Endothelial cell of umbilical vein (primary cell): ENCODE measurements at regions not wholly inside any gene's neighbourhood (a gene's known extent, or its start where the extent isn't known, plus 50 kb on each side); places are given as distances from the start of the nearest gene placed in this dataset.

Experiments used
- BruUV-seq: library from RNA; stranded (reverse); fragments of 400-500 nt; replicated peaks from 2 replicates; lab custom pipeline; 2021; lab: Mats Ljungman, UMichigan
- CTCF ChIA-PET: fragments of 300-600, 350-600 bp; sonication (Branson Sonifier 250); formaldehyde crosslinking; loops from one replicate; lab custom pipeline; 2021; ENCODE audit warnings: antibody characterized with exemption, inconsistent platforms; lab: Charles Lee
- POLR2A ChIA-PET: fragments of 300-600, 350-600 bp; sonication (Branson Sonifier 250); formaldehyde crosslinking; loops from one replicate; lab custom pipeline; 2021; ENCODE audit warnings: antibody characterized with exemption, inconsistent platforms; lab: Charles Lee
- DNase-seq: peaks from one replicate; pipeline ENCODE4 v3.0.0-alpha.2; 2011; ENCODE audit warnings: low read depth, low spot score
- FAIRE-seq: peaks from 2 replicates; lab custom pipeline; 2011; peaks lifted over from hg19 to GRCh38; lab: Jason Lieb, UNC
- H2AFZ ChIP-seq: 2 replicates; pipeline ENCODE4 v1.6.0; 2012; ENCODE audit warnings: low read depth, low read length, control low read depth, inconsistent platforms
- H3K27ac ChIP-seq: 2 replicates; pipeline ENCODE4 v1.5.1; 2011; ENCODE audit warnings: low read depth, mild to moderate bottlenecking, control low read depth, low read length, moderate library complexity; ENCODE audit not compliant: insufficient read depth
- H3K27me3 ChIP-seq, 2 experiments: 2 replicates each; pipeline versions ENCODE4 v1.6.0 to v1.6.1; 2011; ENCODE audit warnings: low read length in 2 of 2, mixed read lengths in 1 of 2; ENCODE audit not compliant: control insufficient read depth in 2 of 2, insufficient read depth in 2 of 2
- H3K36me3 ChIP-seq, 2 experiments: 2 replicates in 1 of 2; 3 replicates in 1 of 2; pipeline ENCODE4 v1.5.1; 2011; ENCODE audit warnings: low read length in 2 of 2, mild to moderate bottlenecking in 1 of 2, moderate library complexity in 1 of 2; ENCODE audit not compliant: control insufficient read depth in 2 of 2, insufficient read depth in 2 of 2; ENCODE audit errors: extremely low read depth in 1 of 2
- H3K4me1 ChIP-seq: 3 replicates; pipeline ENCODE4 v1.5.1; 2011; ENCODE audit warnings: mild to moderate bottlenecking, low read length; ENCODE audit not compliant: control insufficient read depth, insufficient read depth; ENCODE audit errors: extremely low read depth
- H3K4me2 ChIP-seq: 2 replicates; pipeline ENCODE4 v1.6.1; 2011; ENCODE audit warnings: low read length, control low read depth, mixed read lengths; ENCODE audit not compliant: insufficient read depth
- H3K4me3 ChIP-seq, 3 experiments: fragments of 200-600 bp in 1 of 3; sonication (generic), shearing (Covaris generic) in 1 of 3; replicated peaks in 1 of 3; 2 replicates each; pipeline ENCODE4 v1.5.1; 2011 to 2016; ENCODE audit warnings: control low read depth in 3 of 3, low read length in 3 of 3, mild to moderate bottlenecking in 2 of 3, inconsistent platforms in 1 of 3, low read depth in 1 of 3, moderate library complexity in 1 of 3; ENCODE audit not compliant: insufficient read depth in 1 of 3
- H3K79me2 ChIP-seq: 2 replicates; pipeline ENCODE4 v1.6.0; 2012; ENCODE audit warnings: low read length, inconsistent platforms; ENCODE audit not compliant: control insufficient read depth, insufficient read depth
- H3K9ac ChIP-seq: replicated peaks from 2 replicates; pipeline ENCODE3; 2011; ENCODE audit warnings: low read length, control low read depth; ENCODE audit not compliant: insufficient read depth; ENCODE audit errors: extremely low read depth
- H3K9me1 ChIP-seq: replicated peaks from 3 replicates; pipeline ENCODE4 v1.6.0; 2011; ENCODE audit warnings: mild to moderate bottlenecking, low read length; ENCODE audit not compliant: control insufficient read depth, insufficient read depth; ENCODE audit errors: extremely low read depth
- H3K9me3 ChIP-seq: replicated peaks from 2 replicates; pipeline ENCODE4 v1.5.1; 2012; ENCODE audit warnings: low read length, inconsistent platforms; ENCODE audit not compliant: control insufficient read depth, insufficient read depth
- H4K20me1 ChIP-seq: replicated peaks from 2 replicates; pipeline ENCODE3; 2011; ENCODE audit warnings: mild to moderate bottlenecking, low read length; ENCODE audit not compliant: control insufficient read depth, insufficient read depth; ENCODE audit errors: extremely low read depth
- CTCF ChIP-seq, 2 donors: IDR thresholded peaks; 1 replicate in 1 of 2; 2 replicates in 1 of 2; pipeline ENCODE4 v1.5.1; 2011; ENCODE audit warnings: low read length in 2 of 2, mild to moderate bottlenecking in 2 of 2, moderate library complexity in 2 of 2, control low read depth in 1 of 2, inconsistent platforms in 1 of 2, low read depth in 1 of 2; ENCODE audit not compliant: insufficient read depth in 1 of 2; ENCODE audit errors: extremely low read depth in 1 of 2
- EZH2 ChIP-seq: IDR thresholded peaks from 2 replicates; pipeline ENCODE4 v1.6.1; 2012; ENCODE audit warnings: borderline replicate concordance, low read depth, mild to moderate bottlenecking, moderate library complexity, low read length, inconsistent platforms; ENCODE audit not compliant: severe bottlenecking
- FOS ChIP-seq: IDR thresholded peaks from 2 replicates; pipeline ENCODE4 v1.6.1; 2011; ENCODE audit warnings: mild to moderate bottlenecking, low read length, moderate library complexity, borderline replicate concordance; ENCODE audit not compliant: insufficient read depth
- GATA2 ChIP-seq: IDR thresholded peaks from 2 replicates; pipeline ENCODE4 v1.7.0; 2011; ENCODE audit warnings: low read depth, mild to moderate bottlenecking, moderate library complexity, mixed read lengths, low read length; ENCODE audit not compliant: insufficient read length, insufficient read depth
- JUN ChIP-seq: IDR thresholded peaks from 2 replicates; pipeline ENCODE4 v1.6.1; 2011; ENCODE audit warnings: borderline replicate concordance, low read depth; ENCODE audit not compliant: insufficient read length, insufficient read depth
- MAX ChIP-seq: IDR thresholded peaks from 2 replicates; pipeline ENCODE4 v1.6.1; 2011; ENCODE audit not compliant: insufficient read depth, insufficient read length
- MYC ChIP-seq: IDR thresholded peaks from one replicate; pipeline ENCODE4 v1.6.1; 2011; ENCODE audit warnings: mild to moderate bottlenecking, low read depth, low read length
- POLR2A ChIP-seq: IDR thresholded peaks from 2 replicates; pipeline ENCODE4 v1.6.1; 2012; ENCODE audit warnings: low read depth, mild to moderate bottlenecking, control low read depth, low read length
- POLR2AphosphoS5 ChIP-seq: IDR thresholded peaks from 2 replicates; pipeline ENCODE4 v1.6.1; 2012; ENCODE audit warnings: low read depth, mild to moderate bottlenecking, control low read depth, low read length, moderate library complexity; ENCODE audit not compliant: insufficient read depth
- dilution Hi-C: fragments of 300-500 bp; cut with MboI; formaldehyde crosslinking; loops from one replicate; pipeline ENCODE4 v1.15.0; 2019; ENCODE audit warnings: low sequenced_read_pairs; ENCODE audit not compliant: extremely low pct_ligation_motif_present
- intact Hi-C: fragments of 100-400 bp; cut with micrococcal nuclease; formaldehyde crosslinking; loops from one replicate; pipeline ENCODE4 v1.10.0; 2022

GRCh38 chr21:15240848-15241247 is 176.0 kb upstream of the NRIP1 start:
- Histone ChIP-seq H3K79me2 (no peaks in the 10 kb centered on the region), H3K9me3 (no peaks in the 10 kb centered on the region), H3K4me2 (no peak overlapping the region), H3K27me3 (no peaks in the 10 kb centered on the region), H3K9ac (no peak overlapping the region), H4K20me1 (no peaks in the 10 kb centered on the region), H3K36me3 (no peaks in the 10 kb centered on the region), H3K4me1 (no peaks in the 10 kb centered on the region), H2AFZ (no peak overlapping the region), H3K4me3 (no peak overlapping the region), H3K9me1 (no peaks in the 10 kb centered on the region), H3K27ac (no peak overlapping the region)
- TF ChIP-seq MYC (no peak), JUN (no peak), GATA2 (no peak), POLR2AphosphoS5 (no peak), POLR2A (no peak), EZH2 (no peak), MAX (no peak), FOS (no peak), CTCF (IDR thresholded peaks at IDR 0.05; ENCODE audit: extremely low read depth in 1 of 2, insufficient read depth in 1 of 2, low read depth in 1 of 2, low read length in 2 of 2) (no peak)
- intact Hi-C loops (no loop called here), dilution Hi-C loops (no loop called here)
- ChIA-PET CTCF (no interaction called here), POLR2A (no interaction called here)
- no TSS peak for BruUV-seq
- FAIRE-seq (no peak), DNase-seq (peak; percentile 17)
